ENCODE measurements at regions not wholly inside any gene's neighbourhood (a gene's known extent, or its start where the extent isn't known, plus 50 kb on each side); places are given as distances from the start of the nearest gene placed in this dataset.

DNA sequence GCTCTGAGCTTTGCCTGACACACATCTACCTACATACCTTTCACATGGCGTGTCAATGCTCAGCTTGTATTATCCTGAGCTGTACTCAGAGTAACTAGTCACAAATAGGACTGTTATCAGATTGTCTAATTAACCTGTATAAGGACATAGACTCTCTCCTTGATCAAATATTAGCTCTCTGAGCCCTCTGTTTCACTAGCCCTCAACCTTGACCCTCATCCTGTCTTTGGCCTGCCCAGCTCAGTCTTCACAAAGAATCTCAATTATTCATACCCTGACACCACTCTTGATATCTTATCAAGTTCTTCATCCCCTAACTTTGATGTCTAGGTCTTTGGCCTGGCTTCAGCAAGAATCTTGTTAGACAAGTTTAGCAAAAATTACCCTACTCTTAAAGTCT lies 320.7 kb upstream of the PCDH7 start:
- no peak overlapping the region for H3K27ac ChIP-seq
- ChIA-PET CTCF (no interaction called here), POLR2A (ENCODE audit: low non-redundant PET) (no interaction called here)
- no peak for DNase-seq (ENCODE audit: low spot score)
- TF ChIP-seq, protein P1, sequence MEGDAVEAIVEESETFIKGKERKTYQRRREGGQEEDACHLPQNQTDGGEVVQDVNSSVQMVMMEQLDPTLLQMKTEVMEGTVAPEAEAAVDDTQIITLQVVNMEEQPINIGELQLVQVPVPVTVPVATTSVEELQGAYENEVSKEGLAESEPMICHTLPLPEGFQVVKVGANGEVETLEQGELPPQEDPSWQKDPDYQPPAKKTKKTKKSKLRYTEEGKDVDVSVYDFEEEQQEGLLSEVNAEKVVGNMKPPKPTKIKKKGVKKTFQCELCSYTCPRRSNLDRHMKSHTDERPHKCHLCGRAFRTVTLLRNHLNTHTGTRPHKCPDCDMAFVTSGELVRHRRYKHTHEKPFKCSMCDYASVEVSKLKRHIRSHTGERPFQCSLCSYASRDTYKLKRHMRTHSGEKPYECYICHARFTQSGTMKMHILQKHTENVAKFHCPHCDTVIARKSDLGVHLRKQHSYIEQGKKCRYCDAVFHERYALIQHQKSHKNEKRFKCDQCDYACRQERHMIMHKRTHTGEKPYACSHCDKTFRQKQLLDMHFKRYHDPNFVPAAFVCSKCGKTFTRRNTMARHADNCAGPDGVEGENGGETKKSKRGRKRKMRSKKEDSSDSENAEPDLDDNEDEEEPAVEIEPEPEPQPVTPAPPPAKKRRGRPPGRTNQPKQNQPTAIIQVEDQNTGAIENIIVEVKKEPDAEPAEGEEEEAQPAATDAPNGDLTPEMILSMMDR (conservative IDR thresholded peaks at IDR 0.05; ENCODE audit: low read depth), result no peak

DNA sequence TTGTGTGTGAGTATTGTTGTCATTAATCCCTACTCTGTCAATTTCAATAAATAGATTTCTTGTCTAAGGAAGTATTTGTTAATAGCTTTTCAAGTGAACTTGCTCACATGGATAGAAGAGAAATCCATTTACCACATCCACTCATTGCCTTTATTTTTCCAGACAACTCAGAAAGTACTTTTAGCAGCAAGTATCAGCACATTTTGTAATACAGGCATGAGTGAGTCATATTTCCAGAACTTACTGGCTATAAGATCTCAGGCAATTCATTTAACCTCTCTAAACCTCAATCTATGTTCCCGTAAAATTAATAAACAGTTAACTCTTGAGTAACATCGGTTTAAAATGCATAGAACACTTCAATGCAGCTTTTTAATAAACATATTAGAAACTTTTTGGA lies 317.9 kb upstream of the PCDH7 start:
- no peak overlapping the region for H3K27ac ChIP-seq
- ChIA-PET CTCF (no interaction called here), POLR2A (ENCODE audit: low non-redundant PET) (no interaction called here)
- DNase-seq (ENCODE audit: low spot score), result no peak
- TF ChIP-seq, protein P1 (conservative IDR thresholded peaks at IDR 0.05; ENCODE audit: low read depth), result no peak

DNA sequence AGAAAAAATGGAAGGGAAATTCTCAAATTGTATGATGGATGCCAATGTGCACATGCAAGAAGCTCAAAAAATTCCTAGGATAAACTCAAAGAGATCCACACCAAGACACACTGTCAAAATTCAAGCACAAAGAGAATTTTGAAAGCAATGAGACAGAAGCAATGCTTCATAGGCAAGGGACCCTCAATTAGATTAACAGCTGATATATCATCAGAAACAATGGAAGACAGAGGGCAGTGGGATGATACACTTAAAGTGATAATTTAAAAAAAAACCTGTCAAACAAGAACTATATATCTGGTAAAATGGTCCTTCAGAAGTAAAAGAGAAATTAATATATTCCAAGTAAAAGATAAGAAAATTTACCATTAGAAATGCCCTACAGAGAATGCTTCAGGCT lies 306.3 kb upstream of the PCDH7 start:
- no peak overlapping the region for H3K27ac ChIP-seq
- DNase-seq (ENCODE audit: low spot score), result no peak
- TF ChIP-seq, protein P1 (conservative IDR thresholded peaks at IDR 0.05; ENCODE audit: low read depth), result no peak
- CTCF ChIA-PET, result interaction anchor here (0.5 kb wide), 1 partner anchor 175 kb away, joined by 3 read pairs; no protein-coding TSS in a partner anchor
- POLR2A ChIA-PET (ENCODE audit: low non-redundant PET), result no interaction called here

DNA sequence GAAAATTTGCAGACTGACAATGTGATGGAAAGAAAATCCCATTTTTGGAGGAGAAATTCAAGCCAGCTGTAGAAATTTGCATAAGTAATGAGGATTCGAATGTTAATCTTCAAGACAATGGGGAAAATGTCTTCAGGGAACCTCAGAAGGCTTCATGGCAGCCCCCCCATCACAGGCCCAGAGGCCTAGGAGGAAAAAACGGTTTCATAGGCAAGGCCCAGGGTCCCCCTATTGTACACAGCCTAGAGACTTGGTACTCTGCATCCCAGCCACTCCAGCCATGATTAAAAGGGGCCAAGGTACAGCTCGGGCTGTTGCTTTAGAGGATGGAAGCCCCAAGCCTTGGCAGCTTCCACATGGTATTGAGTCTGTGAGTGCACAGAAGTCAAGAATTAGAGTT lies 303.6 kb upstream of the PCDH7 start:
- H3K27ac ChIP-seq, result no peak overlapping the region
- ChIA-PET POLR2A (ENCODE audit: low non-redundant PET) (no interaction called here), CTCF (interaction anchor here (0.6 kb wide), 1 partner anchor 8 kb away, joined by 4 read pairs; no protein-coding TSS in a partner anchor)
- DNase-seq (ENCODE audit: low spot score), result no peak
- TF ChIP-seq, protein P1 (conservative IDR thresholded peaks at IDR 0.05; ENCODE audit: low read depth), result no peak

DNA sequence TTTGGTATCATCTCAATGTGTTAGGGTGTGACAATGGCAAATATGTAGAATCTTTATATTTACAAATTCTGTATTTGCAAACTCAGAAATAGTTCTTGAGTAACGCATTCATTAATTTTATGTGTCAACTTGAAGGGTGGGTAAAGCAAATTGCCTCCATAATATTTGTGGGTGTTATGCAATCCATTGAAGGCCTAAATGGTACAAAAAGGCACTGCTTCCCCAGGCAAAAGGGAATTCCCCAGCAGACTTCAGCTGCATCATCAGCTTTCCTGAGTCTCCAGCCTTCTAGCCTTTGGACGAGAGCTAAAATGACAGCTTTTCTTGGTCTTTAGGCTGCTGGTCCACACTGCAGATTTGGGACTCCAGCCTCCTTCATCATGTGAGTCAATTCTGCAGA lies 292.2 kb upstream of the PCDH7 start:
- H3K27ac ChIP-seq, result no peak overlapping the region
- ChIA-PET POLR2A (ENCODE audit: low non-redundant PET) (no interaction called here), CTCF (interaction anchor here (0.6 kb wide), 1 partner anchor 1673 kb away, joined by 3 read pairs; no protein-coding TSS in a partner anchor)
- TF ChIP-seq, protein P1 (conservative IDR thresholded peaks at IDR 0.05; ENCODE audit: low read depth), result no peak
- no peak for DNase-seq (ENCODE audit: low spot score)

DNA sequence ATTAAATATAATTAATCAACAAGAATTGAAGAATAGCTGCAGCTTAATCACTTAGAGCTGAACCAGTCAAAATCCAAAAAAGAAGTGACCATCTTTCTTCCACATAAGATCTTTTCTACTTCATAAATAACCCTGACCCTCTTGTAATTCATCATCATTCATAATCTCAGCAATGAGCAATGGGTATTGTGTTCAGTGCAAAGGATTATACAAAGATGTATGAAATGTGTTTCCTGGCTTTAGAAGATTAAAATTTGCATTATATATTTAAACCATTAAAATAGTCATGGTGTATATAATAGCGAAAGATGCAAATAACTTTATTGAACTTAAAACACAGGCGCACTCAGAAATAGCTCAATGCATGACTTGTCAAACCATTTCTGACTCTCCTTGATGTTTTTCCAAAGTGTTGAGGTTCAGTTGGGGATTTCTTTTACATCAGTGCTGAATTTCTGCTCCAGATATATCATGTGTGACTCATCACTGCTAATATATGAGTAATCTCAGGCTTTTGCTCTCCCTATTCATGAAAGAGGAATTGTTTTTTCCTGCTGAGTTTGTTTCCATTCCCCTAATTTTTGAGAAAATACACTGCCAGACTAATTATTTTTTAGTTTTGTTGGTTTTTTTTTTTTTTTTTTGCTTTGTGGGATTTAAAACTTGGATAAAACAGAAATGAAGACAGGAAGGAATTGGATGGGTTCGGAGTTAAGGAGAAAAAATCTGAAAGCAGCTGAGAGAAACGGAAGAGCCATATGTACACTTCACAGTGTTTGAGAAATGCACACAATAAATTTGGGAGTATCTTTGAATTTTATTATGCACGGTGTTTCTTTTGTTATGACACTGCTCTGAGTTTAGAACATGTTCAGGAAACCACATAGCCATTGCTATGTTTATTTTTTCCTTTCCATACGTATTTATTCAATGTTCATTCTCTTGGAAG lies 290.1 kb upstream of the PCDH7 start:
- ChIA-PET CTCF (interaction anchor here (0.6 kb wide), 2 partner anchors 454 to 1716 kb away, joined by 3 read pairs; no protein-coding TSS in a partner anchor), POLR2A (ENCODE audit: low non-redundant PET) (no interaction called here)
- TF ChIP-seq, protein P1 (conservative IDR thresholded peaks at IDR 0.05; ENCODE audit: low read depth), result no peak
- H3K27ac ChIP-seq, result no peak overlapping the region
- peak; percentile 55 for DNase-seq (ENCODE audit: low spot score)

Measured in RWPE1 (cell line).